MM.1S (cell line): ENCODE measurements at regions not wholly inside any gene's neighbourhood (a gene's known extent, or its start where the extent isn't known, plus 50 kb on each side); places are given as distances from the start of the nearest gene placed in this dataset.

Experiments
- DNase-seq: peaks from one replicate; pipeline ENCODE4 v3.0.0-alpha.2; 2015
- H2AFZ ChIP-seq: fragments of 300-600 bp; sonication (generic); 2 replicates; pipeline ENCODE4 v1.6.0; 2016; ENCODE audit warnings: antibody characterized with exemption, low read length
- H3F3A ChIP-seq: fragments of 300-600 bp; sonication (generic); 2 replicates; pipeline ENCODE4 v1.6.1; 2016; ENCODE audit warnings: mild to moderate bottlenecking, antibody characterized with exemption, low read length, moderate library complexity, mixed read lengths; ENCODE audit not compliant: insufficient read depth
- H3K27ac ChIP-seq: fragments of 300-600 bp; sonication (generic); 2 replicates; pipeline ENCODE4 v1.5.1; 2016; ENCODE audit warnings: mild to moderate bottlenecking, low read length
- H3K27me3 ChIP-seq: fragments of 300-600 bp; sonication (generic); replicated peaks from 2 replicates; pipeline ENCODE4 v1.6.0; 2016; ENCODE audit warnings: low read length; ENCODE audit not compliant: insufficient read depth
- H3K36me3 ChIP-seq: fragments of 300-600 bp; sonication (generic); replicated peaks from 2 replicates; pipeline ENCODE4 v1.6.1; 2016; ENCODE audit warnings: mild to moderate bottlenecking, low read length, mixed read lengths; ENCODE audit not compliant: insufficient read depth
- H3K4me1 ChIP-seq: fragments of 300-600 bp; sonication (generic); 2 replicates; pipeline ENCODE4 v1.6.1; 2016; ENCODE audit warnings: low read length, mixed read lengths
- H3K4me2 ChIP-seq: fragments of 300-600 bp; sonication (generic); 2 replicates; pipeline ENCODE4 v1.6.0; 2016; ENCODE audit warnings: low read depth, low read length
- H3K4me3 ChIP-seq: fragments of 300-600 bp; sonication (generic); 2 replicates; pipeline ENCODE4 v1.5.1; 2016; ENCODE audit warnings: low read length, mixed read lengths
- H3K79me2 ChIP-seq: fragments of 300-600 bp; sonication (generic); 2 replicates; pipeline ENCODE4 v1.6.1; 2016; ENCODE audit warnings: mixed run types, low read length, mixed read lengths
- H3K9ac ChIP-seq: fragments of 300-600 bp; sonication (generic); 2 replicates; pipeline ENCODE4 v1.6.1; 2016; ENCODE audit warnings: low read length, mixed read lengths
- H3K9me2 ChIP-seq: fragments of 300-600 bp; sonication (generic); replicated peaks from 2 replicates; pipeline ENCODE4 v1.6.1; 2016; ENCODE audit warnings: mild to moderate bottlenecking, low read length, mixed read lengths; ENCODE audit not compliant: insufficient read depth
- H3K9me3 ChIP-seq: fragments of 300-600 bp; sonication (generic); replicated peaks from 2 replicates; pipeline ENCODE4 v1.6.1; 2016; ENCODE audit warnings: mild to moderate bottlenecking, low read length, mixed read lengths; ENCODE audit not compliant: insufficient read depth
- H4K20me1 ChIP-seq: fragments of 300-600 bp; sonication (generic); 2 replicates; pipeline ENCODE4 v1.6.1; 2016; ENCODE audit warnings: mild to moderate bottlenecking, low read length, moderate library complexity, mixed read lengths; ENCODE audit not compliant: insufficient read depth
- EZH2 ChIP-seq: fragments of 300-600 bp; sonication (generic); optimal IDR thresholded peaks from 2 replicates; pipeline ENCODE3; 2017; ENCODE audit warnings: low read depth, mild to moderate bottlenecking, antibody characterized with exemption, low read length, mixed read lengths
- EZH2phosphoT487 ChIP-seq: fragments of 300-600 bp; sonication (generic); IDR thresholded peaks from 2 replicates; pipeline ENCODE4 v1.6.1; 2018; ENCODE audit warnings: antibody characterized with exemption, low read length
- TF ChIP-seq, protein P1 (sequence below): fragments of 300-600 bp; sonication (generic); IDR thresholded peaks from 2 replicates; pipeline ENCODE4 v1.5.1; 2016; ENCODE audit warnings: antibody characterized with exemption, low read length, mixed read lengths

DNA sequence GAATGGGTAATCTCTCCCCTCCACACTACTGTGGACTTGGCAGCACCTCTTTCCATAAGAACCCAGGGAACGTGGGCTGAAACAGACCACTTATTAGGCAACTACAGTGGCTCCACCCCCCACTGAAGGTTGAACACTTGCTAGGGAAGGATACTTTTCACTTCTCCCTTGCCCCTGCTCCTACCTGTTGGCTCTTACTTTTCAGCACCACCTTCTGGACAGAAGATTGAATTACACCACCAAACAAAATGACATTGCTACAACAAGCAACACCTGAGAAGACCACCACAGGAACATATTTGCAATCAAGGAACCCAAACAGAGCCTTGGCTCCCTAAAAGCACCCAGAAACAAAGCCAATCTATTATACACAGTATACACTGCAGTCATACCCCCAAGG lies 132.1 kb upstream of the CXCL13 start:
- no peak overlapping the region for H2AFZ ChIP-seq
- TF ChIP-seq EZH2 (no peak), EZH2phosphoT487 (no peak)
- TF ChIP-seq, protein P1, sequence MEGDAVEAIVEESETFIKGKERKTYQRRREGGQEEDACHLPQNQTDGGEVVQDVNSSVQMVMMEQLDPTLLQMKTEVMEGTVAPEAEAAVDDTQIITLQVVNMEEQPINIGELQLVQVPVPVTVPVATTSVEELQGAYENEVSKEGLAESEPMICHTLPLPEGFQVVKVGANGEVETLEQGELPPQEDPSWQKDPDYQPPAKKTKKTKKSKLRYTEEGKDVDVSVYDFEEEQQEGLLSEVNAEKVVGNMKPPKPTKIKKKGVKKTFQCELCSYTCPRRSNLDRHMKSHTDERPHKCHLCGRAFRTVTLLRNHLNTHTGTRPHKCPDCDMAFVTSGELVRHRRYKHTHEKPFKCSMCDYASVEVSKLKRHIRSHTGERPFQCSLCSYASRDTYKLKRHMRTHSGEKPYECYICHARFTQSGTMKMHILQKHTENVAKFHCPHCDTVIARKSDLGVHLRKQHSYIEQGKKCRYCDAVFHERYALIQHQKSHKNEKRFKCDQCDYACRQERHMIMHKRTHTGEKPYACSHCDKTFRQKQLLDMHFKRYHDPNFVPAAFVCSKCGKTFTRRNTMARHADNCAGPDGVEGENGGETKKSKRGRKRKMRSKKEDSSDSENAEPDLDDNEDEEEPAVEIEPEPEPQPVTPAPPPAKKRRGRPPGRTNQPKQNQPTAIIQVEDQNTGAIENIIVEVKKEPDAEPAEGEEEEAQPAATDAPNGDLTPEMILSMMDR: peak; percentile 63
- H3K4me3 ChIP-seq: no peak overlapping the region
- no peak overlapping the region for H3K27ac ChIP-seq
- H3K36me3 ChIP-seq: no peaks in the 10 kb centered on the region
- H3K27me3 ChIP-seq: no peaks in the 10 kb centered on the region
- no peaks in the 10 kb centered on the region for H3K4me1 ChIP-seq
- no peaks in the 10 kb centered on the region for H3K79me2 ChIP-seq
- no peaks in the 10 kb centered on the region for H3K9me3 ChIP-seq
- no peaks in the 10 kb centered on the region for H3K9me2 ChIP-seq
- H3K4me2 ChIP-seq: no peak overlapping the region
- no peak overlapping the region for H3K9ac ChIP-seq
- no peaks in the 10 kb centered on the region for H4K20me1 ChIP-seq
- H3F3A ChIP-seq: no peaks in the 10 kb centered on the region
- DNase-seq: peak; percentile 48

DNA sequence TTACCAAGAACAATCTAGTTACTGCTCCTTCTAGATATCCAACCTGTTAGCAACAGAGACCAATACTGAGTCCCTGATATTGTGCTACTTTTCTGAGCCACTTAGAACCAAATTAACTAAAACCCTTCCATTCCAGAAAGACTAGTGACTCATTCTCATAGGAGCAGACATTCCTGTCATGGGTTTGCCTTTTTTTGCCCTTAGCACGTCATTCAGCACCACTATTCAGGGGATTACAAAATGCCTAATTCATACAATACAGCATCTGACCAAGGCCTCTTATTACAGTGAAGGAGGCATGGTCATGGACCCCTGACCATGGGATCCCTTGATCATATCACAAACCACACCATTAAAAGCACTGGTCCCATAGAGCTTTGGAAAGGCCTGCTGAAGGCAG lies 123.8 kb upstream of the CXCL13 start:
- no peak overlapping the region for H3K4me2 ChIP-seq
- H3K9ac ChIP-seq: no peak overlapping the region
- H2AFZ ChIP-seq: no peak overlapping the region
- no peaks in the 10 kb centered on the region for H3K4me1 ChIP-seq
- no peak overlapping the region for H3K4me3 ChIP-seq
- no peaks in the 10 kb centered on the region for H4K20me1 ChIP-seq
- H3K9me3 ChIP-seq: no peaks in the 10 kb centered on the region
- H3K27me3 ChIP-seq: no peaks in the 10 kb centered on the region
- no peaks in the 10 kb centered on the region for H3K36me3 ChIP-seq
- no peak for DNase-seq
- no peaks in the 10 kb centered on the region for H3F3A ChIP-seq
- H3K27ac ChIP-seq: no peak overlapping the region
- no peaks in the 10 kb centered on the region for H3K9me2 ChIP-seq
- no peaks in the 10 kb centered on the region for H3K79me2 ChIP-seq
- TF ChIP-seq EZH2phosphoT487 (no peak), EZH2 (no peak)
- TF ChIP-seq, protein P1: no peak

DNA sequence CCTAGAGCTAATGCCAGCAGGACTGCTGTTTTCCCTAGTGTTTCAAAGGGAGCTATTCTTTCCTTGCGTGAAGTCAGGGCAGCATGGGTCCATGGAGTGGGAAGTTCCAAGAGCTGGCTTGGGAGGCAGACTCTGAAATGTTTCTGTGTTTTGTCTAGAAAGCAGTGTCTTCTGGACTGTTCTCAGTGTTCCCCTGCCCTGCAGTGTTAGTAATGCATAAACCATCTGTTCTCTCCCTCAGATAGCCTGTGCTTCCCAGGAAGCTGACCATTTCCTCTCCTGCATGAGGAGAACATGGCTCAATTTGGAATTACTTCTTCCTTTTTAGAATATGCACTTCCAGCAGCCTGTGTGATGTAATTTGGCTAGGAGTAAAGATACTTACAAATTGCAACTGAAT lies 116.7 kb upstream of the CXCL13 start:
- no peaks in the 10 kb centered on the region for H3K9me3 ChIP-seq
- peaks cover 5% of the 10 kb centered on the region; the same call in 1 of the 2 replicates for H3F3A ChIP-seq
- H3K79me2 ChIP-seq: no peaks in the 10 kb centered on the region
- H3K27ac ChIP-seq: no peak overlapping the region
- no peaks in the 10 kb centered on the region for H3K36me3 ChIP-seq
- no peak overlapping the region for H3K9ac ChIP-seq
- DNase-seq: no peak
- no peak for TF ChIP-seq EZH2phosphoT487
- TF ChIP-seq, protein P1: no peak
- no peak for TF ChIP-seq EZH2
- no peaks in the 10 kb centered on the region for H4K20me1 ChIP-seq
- no peak overlapping the region for H2AFZ ChIP-seq
- no peak overlapping the region for H3K4me3 ChIP-seq
- peaks cover 13% of the 10 kb centered on the region for H3K4me1 ChIP-seq
- no peaks in the 10 kb centered on the region for H3K27me3 ChIP-seq
- no peaks in the 10 kb centered on the region for H3K9me2 ChIP-seq
- no peak overlapping the region for H3K4me2 ChIP-seq
